ENCODE measurements at regions not wholly inside any gene's neighbourhood (a gene's known extent, or its start where the extent isn't known, plus 50 kb on each side); places are given as distances from the start of the nearest gene placed in this dataset.

GRCh38 chr4:35520059-35520458, 724.3 kb downstream of the ARAP2 start:
- H3K4ac ChIP-seq (replicated peaks; ENCODE audit: insufficient read length, low read depth, low read length), result no peak overlapping the region
- FAIRE-seq (no peak), DNase-seq (ENCODE audit: low read depth in 1 of 2, low spot score in 2 of 2) (no peak)
- H3K36me3 ChIP-seq (ENCODE audit: control insufficient read depth in 2 of 4, insufficient read depth in 4 of 4, low read length in 3 of 4), result no peaks in the 10 kb centered on the region
- H3K79me2 ChIP-seq (ENCODE audit: control insufficient read depth in 1 of 2, insufficient read depth in 2 of 2, low read length in 2 of 2), result no peaks in the 10 kb centered on the region
- no peak overlapping the region for H3K56ac ChIP-seq (replicated peaks; ENCODE audit: insufficient read length, low read depth, low read length)
- H2BK120ac ChIP-seq (replicated peaks; ENCODE audit: low read depth, low read length), result peak overlapping the region; percentile 83
- H4K5ac ChIP-seq (ENCODE audit: insufficient read length, low read depth, low read length), result no peak overlapping the region
- H3K27me3 ChIP-seq (replicated peaks in 1 of 4; ENCODE audit: control insufficient read depth in 3 of 4, extremely low read depth in 1 of 4, insufficient read depth in 3 of 4, low read length in 3 of 4), result no peaks in the 10 kb centered on the region
- TF ChIP-seq SIN3A (conservative IDR thresholded peaks at IDR 0.05 in 1 of 2, IDR thresholded peaks at IDR 0.05 in 1 of 2; ENCODE audit: low read depth in 1 of 2, low read length in 2 of 2) (no peak), TCF12 (IDR thresholded peaks at IDR 0.05; ENCODE audit: low read depth, low read length) (no peak), SAP30 (IDR thresholded peaks at IDR 0.05; ENCODE audit: insufficient read depth, insufficient replicate concordance, low read length) (no peak), EGR1 (IDR thresholded peaks at IDR 0.05; ENCODE audit: borderline replicate concordance, low read depth, low read length) (no peak), CEBPB (IDR thresholded peaks at IDR 0.05; ENCODE audit: low read depth, low read length) (no peak)
- peak overlapping the region; percentile 52; the same call in 1 of the 2 replicates for H2BK5ac ChIP-seq (ENCODE audit: low read depth, low read length)
- no peak overlapping the region for H2AK5ac ChIP-seq (ENCODE audit: low read depth, low read length)
- POLR2A ChIA-PET (ENCODE audit: partially characterized antibody), result no interaction called here
- H2AFZ ChIP-seq (ENCODE audit: low read length), result peak overlapping the region; percentile 92
- no peak overlapping the region for H2BK12ac ChIP-seq (ENCODE audit: low read depth, low read length)
- no peak overlapping the region for H3K9ac ChIP-seq (replicated peaks in 1 of 4; ENCODE audit: extremely low read depth in 1 of 4, low read depth in 3 of 4, low read length in 3 of 4)
- H3K23me2 ChIP-seq (ENCODE audit: low read depth, low read length), result no peaks in the 10 kb centered on the region
- H3K23ac ChIP-seq (ENCODE audit: insufficient read length), result no peak overlapping the region
- WGBS, 2 experiments (ENCODE audit: extremely low coverage in 1 of 2, insufficient coverage in 1 of 2, insufficient read length in 1 of 2, insufficient replicate concordance in 2 of 2, low coverage in 1 of 2, low lambda C conversion rate in 2 of 2, missing lambda C conversion rate in 1 of 2), result 0% methylated on average over 1 of the region's 1 CpG; no CpG with 5 or more reads in 1 of the 2 experiments
- no peaks in the 10 kb centered on the region for H4K20me1 ChIP-seq (replicated peaks in 1 of 2; ENCODE audit: control insufficient read depth in 1 of 2, insufficient read depth in 2 of 2, low read length in 2 of 2)
- H3K18ac ChIP-seq (ENCODE audit: extremely low read depth, low read length), result no peak overlapping the region; the same call in 1 of the 2 replicates
- no peaks in the 10 kb centered on the region for H3K79me1 ChIP-seq (ENCODE audit: low read depth, low read length)
- no peaks in the 10 kb centered on the region for H3K9me3 ChIP-seq (ENCODE audit: insufficient read depth in 2 of 2, low read depth in 1 of 2, low read length in 1 of 2)
- H4K8ac ChIP-seq (ENCODE audit: extremely low read depth, insufficient read depth, low read length), result no peak overlapping the region
- no peak overlapping the region; the same call in 1 of the 2 replicates for H3K27ac ChIP-seq (ENCODE audit: low read depth, low read length)
- no peak overlapping the region for H3K4me2 ChIP-seq (ENCODE audit: insufficient read depth in 1 of 2, low read depth in 2 of 2, low read length in 2 of 2)
- peaks cover 0 to 4% (median under 1%) of the 10 kb centered on the region in 4 experiments; a peak in 3 of 7 replicates for H3K4me1 ChIP-seq (replicated peaks in 1 of 4; ENCODE audit: control insufficient read depth in 3 of 4, insufficient read depth in 4 of 4, low read length in 3 of 4)
- no peak overlapping the region for H3K14ac ChIP-seq (ENCODE audit: insufficient read length)
- H2BK20ac ChIP-seq (ENCODE audit: low read length), result no peak overlapping the region
- CTCF ChIA-PET (ENCODE audit: partially characterized antibody), result no interaction called here
- H4K91ac ChIP-seq (replicated peaks; ENCODE audit: insufficient read length, low read length), result peak overlapping the region; percentile 54
- H2BK15ac ChIP-seq (ENCODE audit: low read length), result no peak overlapping the region
- H3K4me3 ChIP-seq (ENCODE audit: extremely low read depth in 1 of 4, insufficient read depth in 2 of 4, low read depth in 3 of 4, low read length in 4 of 4), result no peak overlapping the region
